HG03064 (cell line): ENCODE measurements at regions not wholly inside any gene's neighbourhood (a gene's known extent, or its start where the extent isn't known, plus 50 kb on each side); places are given as distances from the start of the nearest gene placed in this dataset.
"Not testable (repeated sequence)": the region's sequence is repeated elsewhere in the genome, so short reads cannot be mapped to it uniquely, and the experiment has no call there.

ENCODE experiments used
- ATAC-seq: cut with Tn5 transposase; IDR thresholded peaks from one replicate; pipeline ENCODE4 v1.9.1; 2021; ENCODE audit warnings: low read depth; ENCODE audit not compliant: unreplicated experiment

DNA sequence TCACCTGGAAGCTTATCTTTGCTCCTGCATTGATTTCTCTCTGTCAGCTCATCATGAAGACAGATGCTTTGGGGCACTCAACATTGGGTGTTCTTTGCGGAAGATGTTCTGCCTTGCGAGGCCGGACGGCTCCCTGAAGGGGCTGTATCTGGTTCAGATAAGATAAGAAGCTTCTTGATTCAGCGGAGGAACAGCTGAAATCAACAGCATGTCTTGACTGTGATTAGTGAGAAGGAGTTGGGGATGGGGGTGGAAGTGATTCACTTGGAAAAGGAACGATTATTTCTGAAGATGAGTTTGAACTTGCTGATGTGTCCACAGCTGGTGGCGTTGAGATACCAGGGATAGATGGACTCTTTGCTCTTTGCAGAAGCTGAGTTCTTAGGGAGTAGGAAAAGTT is 126.9 kb upstream of the WSCD1 start:
- no peak for ATAC-seq

DNA sequence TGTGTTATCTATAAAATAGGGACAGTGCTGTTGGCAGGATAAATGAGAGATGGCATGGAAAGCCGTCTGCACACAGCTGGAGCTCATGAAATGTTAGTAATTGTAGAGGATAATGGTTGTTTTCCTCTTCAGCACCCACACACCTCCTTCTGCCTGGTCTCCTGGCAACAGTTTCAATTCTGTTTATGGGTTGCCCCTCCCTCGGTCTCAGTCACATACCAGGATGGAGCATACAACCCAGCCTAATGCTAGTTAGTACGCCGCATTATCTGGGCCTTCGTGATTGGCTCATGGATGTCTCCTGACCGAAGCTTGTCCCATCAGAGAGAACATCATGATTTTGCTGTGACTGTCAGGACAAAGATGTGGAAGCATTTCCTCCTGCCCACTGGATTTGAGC is 126.2 kb upstream of the WSCD1 start:
- ATAC-seq = no peak

DNA sequence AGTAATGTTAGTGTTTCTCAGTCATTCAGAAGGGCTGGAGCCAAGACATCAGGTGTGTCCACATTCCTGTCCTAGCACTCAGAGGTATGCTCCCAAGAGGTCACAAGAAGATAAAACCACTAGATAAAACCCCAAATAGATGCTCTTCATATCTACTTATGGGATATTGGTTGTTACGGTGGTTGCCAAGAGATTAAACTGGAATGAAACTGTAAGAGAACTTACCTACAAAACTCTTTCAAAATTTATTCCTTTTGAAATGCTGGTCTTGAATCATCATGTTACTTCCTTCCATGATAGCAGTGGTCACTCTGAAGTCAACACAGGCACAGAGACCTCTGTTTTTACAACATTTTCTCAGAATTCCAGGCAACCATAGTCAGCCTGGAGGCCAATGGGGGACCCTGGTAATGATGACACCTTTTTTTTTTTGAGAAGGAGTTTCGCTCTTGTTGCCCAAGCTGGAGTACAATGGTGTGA is 122.4 kb upstream of the WSCD1 start:
- ATAC-seq = no peak

DNA sequence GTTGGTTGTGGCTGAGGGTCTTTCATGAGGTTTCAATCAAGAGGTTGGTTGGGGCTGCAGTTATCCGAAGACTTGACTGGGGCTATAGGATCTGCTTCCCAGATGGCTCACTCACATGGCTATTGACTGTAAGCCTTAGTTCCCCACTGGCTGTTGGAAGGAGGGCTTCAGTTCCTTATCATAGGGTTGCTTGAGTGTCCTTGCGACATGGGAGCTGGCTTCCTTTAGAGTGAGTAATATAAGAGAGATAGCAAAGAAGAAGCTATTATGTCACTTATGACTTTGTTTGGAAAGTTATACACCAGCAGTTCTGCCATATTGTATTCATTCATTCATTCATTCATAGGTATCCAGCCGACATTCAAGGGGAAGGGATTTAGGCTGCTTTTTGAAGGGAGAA is 121.4 kb upstream of the WSCD1 start:
- no peak for ATAC-seq

DNA sequence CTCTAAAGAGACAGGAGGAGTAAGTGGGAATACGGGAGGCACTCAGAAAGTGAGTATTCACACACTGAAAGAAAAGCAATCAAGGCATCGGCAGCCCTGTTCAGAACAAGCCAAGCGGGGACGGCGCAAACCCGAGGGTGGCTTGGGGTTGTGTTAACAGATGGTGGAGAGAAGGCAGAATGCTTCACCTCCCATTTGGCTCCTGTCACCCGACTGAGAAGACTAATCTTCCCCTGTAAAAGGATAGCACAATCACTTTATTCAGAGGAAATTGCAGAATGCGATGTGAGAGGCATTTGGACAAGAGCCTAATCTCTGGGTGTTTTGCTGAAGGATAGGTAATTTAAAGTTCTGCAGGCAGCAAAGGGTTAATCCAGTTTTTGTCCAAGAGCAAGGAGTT is 119.3 kb upstream of the WSCD1 start:
- ATAC-seq = no peak

DNA sequence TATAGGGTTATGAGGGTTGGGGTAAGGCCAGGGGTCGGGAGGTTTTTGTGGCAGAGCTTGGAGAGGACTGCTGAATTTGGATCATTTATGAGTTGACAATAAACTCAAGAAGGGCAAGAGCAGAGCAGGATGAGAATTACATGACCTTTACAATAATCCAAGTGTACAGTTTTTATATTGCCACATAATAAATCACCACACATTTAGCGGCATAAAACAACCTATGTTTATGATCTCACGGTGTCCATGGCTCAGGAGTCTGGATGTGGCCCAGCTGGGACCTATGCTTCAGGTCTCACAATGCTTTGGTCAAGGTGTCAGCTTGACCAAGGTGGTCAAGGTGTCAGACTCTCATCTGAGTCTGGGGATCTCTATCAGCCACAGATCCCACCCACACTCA is 118.3 kb upstream of the WSCD1 start:
- no peak for ATAC-seq

DNA sequence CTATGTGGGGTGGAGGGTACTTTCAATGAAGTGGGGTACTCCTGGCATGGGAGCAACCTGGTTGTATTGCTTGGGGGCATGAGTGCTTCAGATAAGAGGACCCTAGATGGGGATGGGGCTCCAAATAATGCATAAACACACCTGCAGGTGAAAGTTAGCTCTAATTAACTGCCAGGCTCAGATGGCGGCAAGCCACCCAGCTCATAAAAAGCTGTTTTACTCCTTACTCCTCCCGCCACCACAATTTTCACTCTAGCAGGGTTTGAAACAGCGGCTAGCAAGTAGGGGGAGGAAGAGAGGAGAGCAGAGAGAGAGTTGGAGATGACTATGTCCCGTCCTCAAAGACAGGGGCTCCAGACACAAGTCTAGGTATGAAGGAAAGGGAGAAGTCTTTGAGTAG is 117.7 kb upstream of the WSCD1 start:
- ATAC-seq = no peak

DNA sequence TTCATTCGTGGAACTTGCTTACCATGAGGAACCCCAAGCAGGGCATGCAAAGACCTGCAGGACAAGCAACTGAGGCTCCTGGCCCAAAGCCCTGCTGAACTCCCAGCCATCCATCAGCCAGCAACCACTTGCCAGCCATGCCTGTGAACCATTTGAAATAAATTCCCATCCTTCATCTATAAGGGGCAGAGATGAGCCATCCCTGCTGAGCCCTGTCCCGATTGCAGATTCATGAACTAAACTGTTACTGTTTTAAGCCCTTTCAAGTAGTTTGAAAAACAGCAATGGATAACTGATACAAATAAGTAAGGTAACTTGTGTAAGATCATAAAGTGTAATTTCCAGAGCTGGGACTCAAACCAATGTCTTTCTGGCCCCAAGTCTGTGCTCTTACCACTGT is 114.4 kb upstream of the WSCD1 start:
- no peak for ATAC-seq

DNA sequence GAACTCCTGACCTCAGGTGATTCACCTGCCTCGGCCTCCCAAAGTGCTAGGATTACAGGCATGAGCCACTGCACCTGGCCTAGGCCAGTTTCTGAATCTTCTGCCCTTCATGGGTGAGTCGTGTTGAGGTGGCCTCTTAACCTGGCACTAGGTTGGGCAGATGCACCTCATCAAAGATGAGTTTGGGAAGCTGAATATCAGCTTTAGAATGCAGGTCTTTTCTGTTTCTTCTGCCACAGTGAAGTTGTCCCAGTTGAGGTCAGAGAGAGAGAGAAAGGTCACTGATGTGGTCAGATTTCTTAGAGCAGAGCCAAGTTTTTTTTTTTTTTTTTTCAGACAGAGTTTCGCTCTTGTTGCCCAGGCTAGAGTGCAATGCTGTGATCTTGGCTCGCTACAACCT is 111.3 kb upstream of the WSCD1 start:
- no peak for ATAC-seq

DNA sequence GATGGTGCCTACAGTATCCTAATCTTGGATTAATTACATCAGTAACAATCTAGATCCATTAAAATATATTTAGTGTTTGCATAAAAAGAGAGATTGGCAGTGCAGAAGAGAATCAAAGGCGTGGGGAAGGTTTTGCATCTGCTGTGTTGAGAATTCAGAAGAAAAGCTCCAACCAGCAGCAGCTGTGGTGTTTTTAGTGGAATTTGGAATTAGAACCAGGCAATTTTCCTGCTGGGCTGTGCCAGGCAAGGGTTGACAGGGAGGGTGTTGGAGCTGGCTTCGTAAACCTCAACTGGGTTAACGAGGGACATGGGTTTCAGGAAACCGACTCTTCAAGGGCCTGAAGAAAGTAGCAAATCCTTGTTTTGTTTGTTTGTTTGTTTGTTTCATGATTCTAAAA is 107.8 kb upstream of the WSCD1 start:
- ATAC-seq = no peak

DNA sequence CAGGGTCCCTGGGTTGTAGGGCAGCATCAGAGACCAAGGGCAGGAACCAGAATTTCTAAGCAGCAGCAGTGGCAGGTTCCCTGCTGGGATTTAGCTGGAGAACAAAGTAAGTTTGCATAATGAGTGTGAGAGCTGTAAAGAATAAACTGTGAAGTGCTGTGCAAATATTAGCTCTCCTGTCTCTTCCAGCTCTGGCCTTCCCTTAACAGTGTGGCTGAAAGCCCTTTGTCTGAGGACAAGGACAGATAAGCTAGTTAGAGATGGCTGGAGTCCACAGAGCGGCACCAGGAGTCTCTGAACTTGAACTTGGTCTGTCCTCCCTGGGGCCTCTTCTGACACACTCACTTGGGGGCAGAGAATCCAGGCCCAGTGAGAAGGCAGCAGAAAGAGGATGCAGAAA is 98.2 kb upstream of the WSCD1 start:
- ATAC-seq = no peak

DNA sequence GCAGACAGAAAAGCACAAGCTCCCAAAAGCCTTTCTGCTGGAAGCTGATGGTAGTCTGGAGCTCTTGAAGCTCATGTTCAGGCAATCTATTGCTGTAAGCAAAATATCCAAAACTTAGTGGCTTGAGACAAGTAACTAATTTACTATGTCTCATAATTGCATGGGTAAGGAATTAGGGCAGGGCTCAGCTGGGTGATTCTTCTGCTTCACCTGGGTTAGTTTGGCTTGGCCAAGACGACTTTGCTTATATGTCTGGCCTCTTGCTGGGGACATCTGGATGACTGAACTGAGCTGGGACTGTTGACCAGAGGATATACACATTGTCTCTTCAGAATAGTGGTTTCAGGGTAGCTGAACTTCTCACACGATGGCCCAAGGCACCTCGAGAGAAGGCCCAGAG is 96.8 kb upstream of the WSCD1 start:
- no peak for ATAC-seq

DNA sequence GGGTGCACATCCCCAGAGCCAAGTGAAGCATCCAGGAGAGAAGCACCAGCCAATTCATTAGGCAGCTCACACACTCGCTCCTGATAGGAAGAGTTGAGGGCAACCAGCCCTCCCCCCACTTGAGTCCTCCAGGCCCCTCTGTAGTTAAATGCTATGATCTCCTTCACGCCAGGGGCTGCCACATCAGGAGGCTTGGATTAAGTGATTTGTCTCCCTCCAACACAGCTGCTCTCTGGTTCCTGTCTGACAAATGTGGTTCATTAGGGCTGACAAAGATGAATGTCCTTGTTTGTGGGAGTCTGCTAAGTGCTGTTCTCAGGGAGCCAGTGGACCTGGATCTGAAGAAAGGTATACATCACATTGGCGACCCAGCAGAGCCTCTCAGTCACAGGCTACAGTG is 94.5 kb upstream of the WSCD1 start:
- ATAC-seq = no peak

DNA sequence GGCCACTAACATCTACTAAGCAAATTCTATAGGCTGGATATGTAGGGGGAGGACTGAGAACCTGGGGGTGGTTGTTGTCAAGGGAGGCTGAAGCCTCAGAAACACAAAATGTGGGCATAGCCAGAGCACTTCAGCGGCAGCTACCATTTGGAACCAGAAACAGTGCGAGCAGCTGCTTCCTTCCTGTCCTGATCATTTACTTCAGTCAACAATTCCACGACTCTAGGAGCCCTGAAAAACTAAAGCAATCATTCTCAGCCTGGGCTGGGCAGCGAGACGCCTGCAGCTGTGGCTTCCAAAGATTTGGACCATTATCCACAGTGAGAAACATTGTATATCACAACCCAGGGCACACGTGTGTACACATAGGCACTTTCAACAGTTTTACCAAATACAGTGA is 93.9 kb upstream of the WSCD1 start:
- no peak for ATAC-seq

DNA sequence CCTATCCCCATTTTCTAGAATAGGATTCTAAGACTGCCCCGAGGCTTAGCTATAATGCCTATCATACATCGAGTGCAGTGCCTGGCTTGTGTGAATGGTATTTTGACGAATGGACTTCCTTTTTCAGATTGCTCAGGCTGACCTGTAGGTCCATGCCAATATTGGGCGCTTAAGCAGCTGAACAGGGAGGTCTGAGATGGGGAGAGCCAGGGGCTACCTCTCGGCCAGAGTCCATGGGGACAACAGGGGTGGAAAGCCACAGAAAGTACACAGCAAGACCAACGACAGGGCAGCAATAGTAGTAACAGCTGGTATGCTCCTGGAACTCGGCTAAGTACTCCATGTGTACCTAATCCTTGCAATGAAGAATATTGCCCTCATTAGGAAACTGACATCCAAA is 91.7 kb upstream of the WSCD1 start:
- no peak for ATAC-seq

DNA sequence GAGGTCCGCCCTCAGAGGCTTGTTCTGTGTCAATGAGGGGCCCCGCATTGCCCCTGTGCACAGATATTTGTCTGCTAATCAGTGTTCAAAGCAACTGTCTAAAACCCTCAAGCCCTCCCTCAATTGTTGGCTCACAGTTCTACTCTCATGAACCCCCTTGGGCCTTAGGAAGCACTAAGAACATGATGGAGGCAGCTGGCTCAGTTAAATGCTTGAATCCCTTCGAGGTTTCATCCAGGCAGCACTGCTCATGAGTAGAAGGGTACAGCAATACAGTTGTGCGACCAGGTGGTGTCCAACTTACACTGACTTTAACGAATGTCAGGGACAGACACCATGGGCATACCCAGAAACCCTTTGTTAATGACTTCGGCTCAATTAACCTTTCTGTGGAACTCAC is 89.2 kb upstream of the WSCD1 start:
- no peak for ATAC-seq

DNA sequence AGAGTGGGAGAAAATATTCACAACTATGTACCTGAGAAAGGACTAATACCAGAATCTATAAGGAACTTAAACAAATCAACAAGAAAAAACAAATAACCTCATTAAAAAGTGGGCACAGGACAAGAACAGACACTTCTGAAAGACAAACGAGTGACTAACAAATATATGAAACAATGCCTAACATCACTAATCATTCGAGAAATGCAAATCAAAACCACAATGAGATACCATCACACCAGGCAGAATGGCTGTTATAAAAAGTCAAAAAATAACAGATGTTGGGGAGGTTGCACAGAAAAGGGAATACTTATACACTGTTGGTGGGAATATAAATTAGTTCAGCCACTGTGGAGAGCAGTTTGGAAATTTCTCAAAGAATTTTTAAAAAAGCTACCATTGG is 83.5 kb upstream of the WSCD1 start:
- no peak for ATAC-seq

DNA sequence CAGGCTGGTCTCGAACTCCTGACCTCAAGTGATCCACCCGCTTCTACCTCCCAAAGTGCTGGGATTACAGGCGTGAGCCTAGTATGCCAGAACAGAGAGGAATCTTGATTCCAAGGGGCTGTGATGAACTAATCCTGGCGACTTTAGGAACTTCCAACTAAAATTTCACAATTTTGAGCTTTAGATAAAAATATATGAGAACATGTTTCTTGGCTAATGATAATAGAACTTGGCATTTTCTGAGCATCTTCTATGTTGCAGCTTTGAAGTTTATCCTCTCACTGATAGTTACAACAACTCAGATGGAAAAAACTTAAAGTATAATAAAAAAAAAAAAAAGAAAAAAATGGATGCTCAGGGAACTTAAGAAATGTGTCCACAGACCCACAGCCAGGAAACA is 69.8 kb upstream of the WSCD1 start:
- ATAC-seq = no peak

DNA sequence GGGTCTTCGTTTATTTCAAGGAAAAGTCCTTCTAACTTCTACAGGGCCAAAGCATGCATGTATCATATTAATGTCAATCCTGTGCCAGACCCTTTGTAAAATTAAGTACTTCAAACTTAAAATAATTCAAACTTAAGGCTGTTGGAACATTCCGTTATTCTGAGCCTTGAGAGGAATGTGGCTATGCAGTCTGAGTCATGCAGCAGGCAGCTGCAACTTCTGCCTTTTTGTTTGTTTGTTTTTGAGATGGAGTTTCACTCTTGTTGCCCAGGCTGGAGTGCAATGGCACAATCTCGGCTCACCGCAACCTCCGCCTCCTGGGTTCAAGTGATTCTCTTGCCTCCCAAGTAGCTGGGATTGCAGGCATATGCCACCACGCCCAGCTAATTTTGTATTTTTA is 67.0 kb upstream of the WSCD1 start:
- not testable (repeated sequence) for ATAC-seq

DNA sequence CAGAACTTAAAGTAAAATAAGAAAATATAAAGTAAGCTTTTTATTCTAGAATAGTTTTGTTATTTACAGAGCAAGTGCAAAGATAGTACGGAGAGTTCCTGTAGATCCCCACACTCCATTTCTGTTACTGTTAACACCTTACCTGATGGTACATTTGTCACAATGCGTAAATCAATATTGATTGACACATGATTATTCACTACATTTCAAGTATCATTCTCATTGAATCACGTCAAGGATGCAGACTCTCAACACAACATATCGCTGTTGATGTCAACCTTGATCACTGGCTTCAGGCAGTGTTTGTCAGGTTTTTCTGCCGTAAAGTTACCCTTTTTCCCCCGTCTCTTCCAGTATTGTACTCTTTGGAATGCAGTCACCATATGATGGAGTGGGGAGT is 64.2 kb upstream of the WSCD1 start:
- no peak for ATAC-seq

DNA sequence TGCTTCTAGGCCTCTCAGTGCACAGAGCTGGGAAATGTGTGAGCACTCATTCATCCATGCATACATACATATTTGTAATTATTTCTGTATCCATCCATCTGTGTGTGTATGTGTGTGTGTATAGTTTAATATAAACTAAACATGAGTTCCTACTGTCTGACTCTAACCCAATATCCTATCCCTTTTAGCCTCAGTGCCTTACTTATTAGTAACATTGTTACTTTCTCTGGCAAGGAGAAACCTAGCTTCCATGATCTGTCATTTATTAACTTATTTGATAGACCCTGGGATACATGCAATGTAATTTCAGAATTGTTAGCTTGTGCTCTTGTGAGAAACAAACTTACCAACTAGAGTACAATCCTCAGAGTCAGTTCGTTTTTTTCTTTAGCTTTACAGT is 59.0 kb upstream of the WSCD1 start:
- ATAC-seq = no peak

DNA sequence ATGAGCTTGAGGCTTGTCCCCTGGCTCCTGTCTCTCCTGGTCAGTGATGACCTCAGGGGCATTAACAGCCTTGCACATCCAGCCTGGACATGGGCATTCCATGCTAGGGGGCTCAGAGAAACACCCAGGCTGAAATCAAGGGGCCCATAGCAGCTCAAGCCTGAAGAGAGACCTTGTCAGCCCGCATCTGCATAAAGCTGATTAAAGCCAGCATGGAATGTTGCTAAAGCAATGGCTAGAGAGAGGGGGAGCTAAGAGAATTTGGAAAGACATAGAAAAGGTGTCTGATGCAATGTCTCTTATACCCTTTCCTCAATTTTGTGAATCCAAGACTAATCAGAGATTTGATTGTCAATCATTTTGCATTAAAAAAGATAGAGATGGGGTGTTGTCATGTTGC is 51.4 kb upstream of the WSCD1 start:
- ATAC-seq = no peak

DNA sequence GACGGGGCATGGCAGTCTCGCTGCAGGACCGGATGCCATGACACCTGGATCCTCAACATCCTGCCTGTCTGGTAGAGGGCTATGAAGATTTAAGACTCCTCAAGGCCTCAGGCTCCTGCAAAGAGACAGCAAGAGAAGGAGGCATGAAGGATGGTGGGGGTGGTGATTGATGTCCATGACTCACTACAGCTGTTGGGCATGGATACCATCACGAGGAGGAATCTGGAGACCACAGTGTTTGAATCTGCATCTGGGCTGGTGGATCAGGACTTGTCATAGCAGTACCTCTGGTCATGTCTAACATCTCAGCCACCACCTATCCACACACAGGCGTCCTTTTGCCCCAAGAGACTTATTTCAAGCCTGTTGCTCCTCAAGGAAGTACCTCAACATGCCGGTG is 50.2 kb upstream of the WSCD1 start:
- ATAC-seq = no peak
